HEK293T (cell line): ENCODE measurements at regions not wholly inside any gene's neighbourhood (a gene's known extent, or its start where the extent isn't known, plus 50 kb on each side); places are given as distances from the start of the nearest gene placed in this dataset.

ENCODE experiments used
- BHLHE40 ChIP-seq: fragments of 450-650 bp; IDR thresholded peaks from 2 replicates; pipeline ENCODE4 v1.6.1; 2016; ENCODE audit warnings: mild to moderate bottlenecking, moderate library complexity, borderline replicate concordance
- CTBP1 ChIP-seq: fragments of 450-650 bp; IDR thresholded peaks from 2 replicates; pipeline ENCODE4 v1.6.1; 2016; ENCODE audit warnings: borderline replicate concordance
- FOXA1 ChIP-seq: fragments of 450-650 bp; IDR thresholded peaks from 2 replicates; pipeline ENCODE4 v1.6.1; 2016; ENCODE audit warnings: mild to moderate bottlenecking
- FOXK2 ChIP-seq: fragments of 450-650 bp; IDR thresholded peaks from 2 replicates; pipeline ENCODE4 v1.6.1; 2016; ENCODE audit warnings: mild to moderate bottlenecking
- FOXM1 ChIP-seq: fragments of 450-650 bp; IDR thresholded peaks from 2 replicates; pipeline ENCODE4 v1.6.1; 2017; ENCODE audit warnings: mild to moderate bottlenecking, borderline replicate concordance
- HDGF ChIP-seq: fragments of 450-650 bp; IDR thresholded peaks from 2 replicates; pipeline ENCODE4 v1.6.1; 2017; ENCODE audit warnings: antibody characterized with exemption, borderline replicate concordance
- LEF1 ChIP-seq: fragments of 450-650 bp; IDR thresholded peaks from 2 replicates; pipeline ENCODE4 v1.6.1; 2017; ENCODE audit warnings: mild to moderate bottlenecking, borderline replicate concordance
- SP1 ChIP-seq: fragments of 450-650 bp; IDR thresholded peaks from 2 replicates; pipeline ENCODE4 v1.6.1; 2017
- SUZ12 ChIP-seq: fragments of 450-650 bp; IDR thresholded peaks from 2 replicates; pipeline ENCODE4 v1.6.1; 2016; ENCODE audit warnings: mild to moderate bottlenecking
- TARDBP ChIP-seq: fragments of 450-650 bp; IDR thresholded peaks from 2 replicates; pipeline ENCODE4 v1.6.1; 2016
- ZNF384 ChIP-seq: fragments of 450-650 bp; IDR thresholded peaks from 2 replicates; pipeline ENCODE4 v1.6.1; 2016

- no peak for TF ChIP-seq TARDBP
- no peak for TF ChIP-seq FOXK2
- no peak for TF ChIP-seq SUZ12
- no peak for TF ChIP-seq FOXM1
- no peak for TF ChIP-seq SP1
- TF ChIP-seq ZNF384: no peak
- no peak for TF ChIP-seq FOXA1
- TF ChIP-seq BHLHE40: no peak
- no peak for TF ChIP-seq LEF1
- no peak for TF ChIP-seq HDGF
- no peak for TF ChIP-seq CTBP1
Measured at GRCh38 chr6:8995156-8995555, 559.8 kb upstream of the SLC35B3 start.
